HepG2 (cell line): ENCODE measurements at regions not wholly inside any gene's neighbourhood (a gene's known extent, or its start where the extent isn't known, plus 50 kb on each side); places are given as distances from the start of the nearest gene placed in this dataset.

Experiments used
- ATAC-seq: fragments of 200-7000 bp; cut with Tn5 transposase; 3 replicates; pipeline ENCODE4 v1.9.1; 2020; ENCODE audit warnings: mild to moderate bottlenecking, moderate library complexity
- BruUV-seq: library from RNA; stranded (reverse); fragments of 400-500 nt; replicated peaks from 2 replicates; lab custom pipeline; 2021; lab: Mats Ljungman, UMichigan
- CTCF ChIA-PET: fragments of 300-600 bp; formaldehyde crosslinking; extraction: SDS; loops from one replicate; lab custom pipeline; 2021; ENCODE audit warnings: low total read pairs, inconsistent platforms, low intra/inter-chr PET ratio; lab: Yijun Ruan, JAX
- POLR2A ChIA-PET: fragments of 350-600 bp; sonication (Branson Sonifier 250); formaldehyde crosslinking; loops from one replicate; lab custom pipeline; 2020; ENCODE audit warnings: antibody characterized with exemption, inconsistent platforms; lab: Yijun Ruan, JAX
- DNase-seq: peaks from one replicate; pipeline ENCODE4 v3.0.0-alpha.2; 2015; ENCODE audit warnings: low spot score
- FAIRE-seq: peaks from 3 replicates; lab custom pipeline; 2011; peaks lifted over from hg19 to GRCh38; lab: Jason Lieb, UNC
- H2AFZ ChIP-seq: one replicate; pipeline ENCODE4 v1.6.1; 2011; ENCODE audit warnings: low read length, inconsistent platforms
- H3K27ac ChIP-seq: fragments of 300-600 bp; 3 replicates; pipeline ENCODE4 v1.8.0; 2011; ENCODE audit warnings: mixed run types, mild to moderate bottlenecking, mixed read lengths, low read length, inconsistent platforms; ENCODE audit not compliant: insufficient read depth; ENCODE audit errors: extremely low read length
- H3K27me3 ChIP-seq, 2 experiments: fragments of 200-600 bp in 1 of 2; 2 replicates in 1 of 2; 3 replicates in 1 of 2; pipeline versions ENCODE4 v1.6.0 to v1.8.0; 2011; ENCODE audit warnings: low read length in 2 of 2, mild to moderate bottlenecking in 2 of 2, moderate library complexity in 2 of 2, inconsistent platforms in 1 of 2; ENCODE audit not compliant: insufficient read depth in 2 of 2, control insufficient read depth in 1 of 2
- H3K36me3 ChIP-seq, 2 experiments: fragments of 200-600 bp in 1 of 2; replicated peaks in 1 of 2; 2 replicates in 1 of 2; 3 replicates in 1 of 2; pipeline versions ENCODE4 v1.5.1 to v1.8.0; 2011; ENCODE audit warnings: low read length in 2 of 2, inconsistent platforms in 1 of 2; ENCODE audit not compliant: insufficient read depth in 2 of 2, control insufficient read depth in 1 of 2
- H3K4me1 ChIP-seq: 2 replicates; pipeline ENCODE4 v1.5.1; 2012; ENCODE audit warnings: low read length, inconsistent platforms; ENCODE audit not compliant: insufficient read depth
- H3K4me2 ChIP-seq: 2 replicates; pipeline ENCODE4 v1.6.0; 2011; ENCODE audit warnings: low read depth, low read length, inconsistent platforms
- H3K4me3 ChIP-seq, 3 experiments: fragments of 200-600 bp in 1 of 3; sonication (generic), shearing (Covaris generic) in 1 of 3; replicated peaks in 1 of 3; 2 replicates each; pipeline ENCODE4 v1.5.1; 2011 to 2016; ENCODE audit warnings: low read length in 3 of 3, inconsistent platforms in 2 of 3, low read depth in 2 of 3, mild to moderate bottlenecking in 2 of 3, control low read depth in 1 of 3, mixed read lengths in 1 of 3; ENCODE audit not compliant: insufficient read depth in 1 of 3
- H3K79me2 ChIP-seq: one replicate; pipeline ENCODE4 v1.6.1; 2011; ENCODE audit warnings: low read length, inconsistent platforms; ENCODE audit not compliant: insufficient read depth
- H3K9ac ChIP-seq: 2 replicates; pipeline ENCODE4 v1.6.0; 2011; ENCODE audit warnings: mild to moderate bottlenecking, low read depth, low read length, inconsistent platforms; ENCODE audit not compliant: insufficient read depth
- H3K9me3 ChIP-seq: 2 replicates; pipeline ENCODE4 v1.5.1; 2012; ENCODE audit warnings: mild to moderate bottlenecking, low read length
- H4K20me1 ChIP-seq: 2 replicates; pipeline ENCODE4 v1.6.0; 2011; ENCODE audit warnings: inconsistent platforms, mild to moderate bottlenecking, low read length, moderate library complexity; ENCODE audit not compliant: insufficient read depth
- CAMTA2 ChIP-seq: sonication (generic); formaldehyde crosslinking; IDR thresholded peaks from 2 replicates; pipeline ENCODE4 v1.4.0; 2020; ENCODE audit warnings: mild to moderate bottlenecking, missing genetic modification reagents, borderline replicate concordance
- CEBPG ChIP-seq: IDR thresholded peaks from 2 replicates; pipeline ENCODE4 v1.6.1; 2016
- FOXP1 ChIP-seq, 2 experiments: fragments of 450-650 bp in 1 of 2; IDR thresholded peaks; 2 replicates each; pipeline ENCODE4 v1.6.1; 2017 to 2018; ENCODE audit warnings: antibody characterized with exemption in 1 of 2
- NR0B2 ChIP-seq: sonication (generic); formaldehyde crosslinking; IDR thresholded peaks from 2 replicates; pipeline ENCODE4 v1.4.0; 2020; ENCODE audit warnings: mild to moderate bottlenecking, missing genetic modification reagents
- PBX3 ChIP-seq: sonication (generic); formaldehyde crosslinking; IDR thresholded peaks from 2 replicates; pipeline ENCODE4 v1.8.1; 2023; ENCODE audit warnings: missing genetic modification reagents, inconsistent platforms, borderline replicate concordance
- TEF ChIP-seq: sonication (generic); formaldehyde crosslinking; IDR thresholded peaks from 2 replicates; pipeline ENCODE4 v1.5.0; 2020; ENCODE audit warnings: missing genetic modification reagents
- TMF1 ChIP-seq: sonication (generic); formaldehyde crosslinking; IDR thresholded peaks from 2 replicates; pipeline ENCODE4 v1.8.1; 2022; ENCODE audit warnings: low read depth, missing genetic modification reagents
- YEATS2 ChIP-seq: sonication (generic); formaldehyde crosslinking; IDR thresholded peaks from 2 replicates; pipeline ENCODE4 v1.4.0; 2020; ENCODE audit warnings: missing genetic modification reagents, borderline replicate concordance
- ZBTB21 ChIP-seq: sonication (generic); formaldehyde crosslinking; IDR thresholded peaks from 2 replicates; pipeline ENCODE4 v1.4.0; 2020; ENCODE audit warnings: missing genetic modification reagents
- ZBTB3 ChIP-seq: sonication (generic); formaldehyde crosslinking; IDR thresholded peaks from 2 replicates; pipeline ENCODE4 v1.4.0; 2020; ENCODE audit warnings: low read depth, mild to moderate bottlenecking, moderate library complexity, missing genetic modification reagents, borderline replicate concordance
- ZBTB33 ChIP-seq: sonication (generic); formaldehyde crosslinking; IDR thresholded peaks from 2 replicates; pipeline ENCODE4 v1.4.0; 2020; ENCODE audit warnings: missing genetic modification reagents
- ZNF296 ChIP-seq: sonication (generic); formaldehyde crosslinking; conservative IDR thresholded peaks from 2 replicates; pipeline ENCODE4 v1.5.0; 2020; ENCODE audit warnings: mild to moderate bottlenecking, missing genetic modification reagents
- ZNF513 ChIP-seq: sonication (generic); formaldehyde crosslinking; conservative IDR thresholded peaks from 2 replicates; pipeline ENCODE4 v1.5.0; 2020; ENCODE audit warnings: missing genetic modification reagents
- ZNF570 ChIP-seq: sonication (generic); formaldehyde crosslinking; IDR thresholded peaks from 2 replicates; pipeline ENCODE4 v1.4.0; 2020; ENCODE audit warnings: mild to moderate bottlenecking, missing genetic modification reagents, borderline replicate concordance
- ZNF597 ChIP-seq: sonication (generic); formaldehyde crosslinking; IDR thresholded peaks from 2 replicates; pipeline ENCODE4 v1.5.0; 2020; ENCODE audit warnings: missing genetic modification reagents
- ZNF644 ChIP-seq: IDR thresholded peaks from 2 replicates; pipeline ENCODE4 v1.6.1; 2016; ENCODE audit warnings: low read depth
- ZNF800 ChIP-seq: sonication (generic); formaldehyde crosslinking; IDR thresholded peaks from 2 replicates; pipeline ENCODE4 v1.4.0; 2020; ENCODE audit warnings: missing genetic modification reagents
- WGBS: methylation state at CpG from one replicate; pipeline ENCODE4 v1.1.6; 2017; ENCODE audit warnings: low lambda C conversion rate; 5-methylcytosine and 5-hydroxymethylcytosine counted together
- in situ Hi-C: cut with HindIII; loops from 2 replicates; pipeline ENCODE4 v1.10.0; 2017; ENCODE audit warnings: low pct_unique_long_range_greater_than_20kb; ENCODE audit not compliant: extremely low pct_ligation_motif_present
- intact Hi-C: fragments of 100-400 bp; cut with micrococcal nuclease; formaldehyde crosslinking; loops from one replicate; pipeline ENCODE4 v1.10.0; 2022; ENCODE audit not compliant: unreplicated experiment

- no peaks in the 10 kb centered on the region for H4K20me1 ChIP-seq
- H3K4me1 ChIP-seq: no peaks in the 10 kb centered on the region
- no peak overlapping the region for H3K4me3 ChIP-seq
- H3K4me2 ChIP-seq: no peak overlapping the region
- no peak for ATAC-seq
- intact Hi-C loops (no loop called here), in situ Hi-C loops (no loop called here)
- POLR2A ChIA-PET: no interaction called here
- H3K9me3 ChIP-seq: no peaks in the 10 kb centered on the region
- peaks cover 2 to 31% of the 10 kb centered on the region in 2 experiments; a peak in 4 of 5 replicates for H3K27me3 ChIP-seq
- DNase-seq: no peak
- no peaks in the 10 kb centered on the region for H3K36me3 ChIP-seq
- H3K9ac ChIP-seq: no peak overlapping the region
- H3K27ac ChIP-seq: no peak overlapping the region
- CTCF ChIA-PET: no interaction called here
- 19% methylated on average over 7 of the region's 10 CpGs for WGBS
- no TSS peak for BruUV-seq
- no peak for FAIRE-seq
- no peaks in the 10 kb centered on the region for H3K79me2 ChIP-seq
- no peak overlapping the region for H2AFZ ChIP-seq
- TF ChIP-seq ZNF570: no peak
- TF ChIP-seq ZBTB33: no peak
- no peak for TF ChIP-seq CAMTA2 (CRISPR knock-in tag)
- no peak for TF ChIP-seq ZNF597 (CRISPR knock-in tag)
- no peak for TF ChIP-seq FOXP1 (IDR thresholded peaks at IDR 0.05)
- no peak for TF ChIP-seq FOXP1 (CRISPR knock-in tag; IDR thresholded peaks at IDR 0.05)
- TF ChIP-seq CEBPG: no peak
- no peak for TF ChIP-seq NR0B2 (CRISPR knock-in tag)
- TF ChIP-seq ZNF644 (CRISPR knock-in tag): no peak
- no peak for TF ChIP-seq TEF (CRISPR knock-in tag)
- no peak for TF ChIP-seq ZBTB21 (CRISPR knock-in tag)
- no peak for TF ChIP-seq ZNF800 (CRISPR knock-in tag)
- TF ChIP-seq ZNF296 (CRISPR knock-in tag): no peak
- TF ChIP-seq ZNF513 (CRISPR knock-in tag): no peak
- no peak for TF ChIP-seq TMF1 (CRISPR knock-in tag)
- no peak for TF ChIP-seq YEATS2 (CRISPR knock-in tag)
- no peak for TF ChIP-seq PBX3 (CRISPR knock-in tag)
- no peak for TF ChIP-seq ZBTB3
Measured at GRCh38 chr4:8732092-8732491, 139.5 kb downstream of the CPZ start.
